Activated T-helper 1 cell treated with Interleukin-2 at 50 U/mL for 16 hours (primary cell): ENCODE measurements at regions not wholly inside any gene's neighbourhood (a gene's known extent, or its start where the extent isn't known, plus 50 kb on each side); places are given as distances from the start of the nearest gene placed in this dataset.

Experiments used
- DNase-seq: peaks from one replicate; pipeline ENCODE4 v3.0.0-alpha.2; 2020; ENCODE audit warnings: low read depth

DNA sequence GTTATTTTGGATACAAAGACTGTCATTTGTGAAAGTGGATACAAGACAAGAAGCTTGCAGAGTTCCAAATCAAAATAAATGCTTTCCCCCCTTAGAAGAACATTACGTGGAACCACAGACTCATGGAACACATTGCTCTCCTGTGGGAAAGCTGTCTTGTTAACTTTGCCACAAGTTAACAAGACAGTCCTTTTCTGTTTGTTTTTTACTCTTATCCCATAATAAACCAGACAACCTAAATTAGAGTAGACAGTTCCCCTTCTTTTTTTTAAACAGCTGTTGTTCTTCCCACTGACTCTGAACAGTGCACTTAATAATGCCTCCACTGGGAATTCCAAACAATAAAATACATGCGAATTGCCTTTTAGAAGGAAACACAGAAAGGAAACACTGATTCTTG, 255.3 kb upstream of the UBE2E2 start:
- DNase-seq, result no peak

DNA sequence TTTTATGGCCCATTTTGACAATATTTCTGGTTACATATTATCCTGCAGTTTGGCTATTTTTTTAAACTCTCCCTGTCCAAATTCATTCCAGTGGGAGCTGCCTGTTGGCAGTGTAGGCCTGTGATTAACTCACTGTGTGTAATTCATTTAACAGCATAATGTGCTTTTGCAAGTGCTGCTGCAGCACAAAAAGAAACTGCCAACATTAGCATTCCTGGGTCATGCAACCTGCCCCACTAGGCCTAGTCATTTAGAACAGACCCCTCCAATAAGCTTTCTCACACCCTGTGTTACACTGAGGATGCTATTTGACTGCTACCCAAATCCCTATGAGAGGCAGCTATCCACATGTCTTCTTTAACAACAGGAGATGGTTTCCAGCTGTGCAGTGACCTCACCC, 251.2 kb upstream of the UBE2E2 start:
- DNase-seq, result no peak

DNA sequence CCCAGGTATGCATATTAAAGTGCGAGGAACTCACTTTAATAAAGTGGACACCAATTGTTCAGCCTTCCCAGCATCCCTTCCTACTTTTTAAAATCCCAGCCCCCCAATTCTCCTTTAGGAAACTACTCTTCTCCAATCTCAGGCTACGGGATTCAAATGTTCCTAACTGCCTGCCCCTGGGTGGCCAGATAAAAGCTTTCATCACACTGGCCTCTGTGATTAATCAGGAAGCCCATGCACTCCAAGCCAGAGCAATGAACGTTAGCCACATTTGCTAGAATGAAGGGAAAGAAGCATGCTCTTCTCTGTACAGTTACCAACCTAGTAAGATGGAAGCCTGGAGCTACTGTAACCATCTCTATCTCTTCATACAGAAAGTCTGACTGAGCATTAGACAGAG, 250.3 kb upstream of the UBE2E2 start:
- no peak for DNase-seq

DNA sequence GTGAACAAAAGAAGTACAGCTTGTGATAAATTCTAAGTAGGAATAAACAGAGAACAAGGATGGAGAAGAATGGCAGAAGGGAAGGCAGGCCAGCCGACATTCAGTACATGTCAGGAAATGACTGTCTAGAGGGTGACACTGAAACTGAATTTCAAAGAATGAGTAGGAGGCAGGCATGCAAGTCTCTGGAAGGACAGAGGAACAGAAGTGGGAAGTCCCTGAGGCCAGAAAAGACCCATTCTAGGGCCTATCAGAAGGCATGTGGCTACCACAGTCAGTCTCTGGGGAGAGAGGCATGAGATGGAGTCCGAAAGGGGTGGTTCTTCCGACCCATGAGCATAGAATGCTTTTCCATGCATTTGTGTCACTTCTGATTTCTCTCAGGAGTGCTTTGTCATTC, 243.5 kb upstream of the UBE2E2 start:
- DNase-seq, result no peak

DNA sequence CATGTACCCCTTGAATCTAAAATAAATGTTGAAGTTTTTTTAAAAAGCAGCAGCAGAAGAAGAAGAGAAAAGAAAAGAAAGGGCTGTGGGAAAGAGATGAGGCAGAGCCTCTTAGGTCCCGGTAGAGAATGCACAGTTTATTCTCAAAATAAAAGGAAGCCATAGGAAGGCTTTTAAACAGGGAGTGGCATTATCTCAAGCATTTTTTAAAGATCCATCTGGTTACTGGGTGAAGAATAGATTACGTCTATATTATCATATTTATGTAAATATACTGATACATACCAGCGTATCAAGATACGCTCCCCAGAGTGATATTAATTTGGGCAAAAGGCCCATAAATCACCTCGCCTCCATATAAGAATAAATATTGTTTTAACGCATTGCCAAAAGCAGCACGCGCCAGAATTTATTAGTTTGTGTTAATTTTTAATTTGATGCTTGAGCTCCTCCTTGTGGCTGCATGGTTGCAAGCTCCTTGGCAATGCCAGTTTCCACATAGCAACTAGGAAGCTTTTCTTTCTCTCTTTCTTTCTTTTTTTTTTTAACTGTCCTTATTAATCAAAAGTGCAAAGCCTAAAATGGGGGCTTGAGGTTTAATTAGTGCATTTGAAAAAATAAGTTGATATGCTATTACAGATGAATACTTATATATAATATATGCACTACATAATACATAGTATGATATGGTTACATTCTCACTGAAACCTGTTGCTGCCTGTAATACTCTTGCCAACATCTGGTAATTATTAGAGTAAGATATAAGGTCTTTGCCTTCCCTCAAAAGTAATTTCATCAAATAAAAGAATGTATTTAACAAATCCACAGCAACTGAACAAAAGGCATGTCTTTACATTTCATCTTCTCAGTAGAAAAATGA, 242.8 kb upstream of the UBE2E2 start:
- DNase-seq, result no peak

DNA sequence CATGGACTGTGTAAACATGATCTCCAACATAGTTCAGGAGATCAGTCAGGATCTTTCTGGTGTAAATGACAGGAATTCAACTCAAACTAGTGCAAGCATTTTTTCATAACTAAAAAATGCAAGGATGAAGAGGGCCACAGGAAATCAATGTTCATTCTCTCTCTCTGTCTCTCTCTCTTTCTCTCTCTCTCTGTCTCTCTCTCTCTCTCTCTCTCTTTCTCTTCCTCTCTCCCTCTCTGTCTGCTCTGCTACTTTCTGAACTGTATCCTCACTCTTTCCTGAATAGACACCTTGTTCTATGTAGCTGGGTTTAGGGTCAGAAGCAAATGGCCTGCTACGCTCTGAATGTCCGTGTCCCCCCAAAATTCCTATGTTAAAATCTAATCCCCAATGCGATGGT, 240.9 kb upstream of the UBE2E2 start:
- DNase-seq, result no peak

DNA sequence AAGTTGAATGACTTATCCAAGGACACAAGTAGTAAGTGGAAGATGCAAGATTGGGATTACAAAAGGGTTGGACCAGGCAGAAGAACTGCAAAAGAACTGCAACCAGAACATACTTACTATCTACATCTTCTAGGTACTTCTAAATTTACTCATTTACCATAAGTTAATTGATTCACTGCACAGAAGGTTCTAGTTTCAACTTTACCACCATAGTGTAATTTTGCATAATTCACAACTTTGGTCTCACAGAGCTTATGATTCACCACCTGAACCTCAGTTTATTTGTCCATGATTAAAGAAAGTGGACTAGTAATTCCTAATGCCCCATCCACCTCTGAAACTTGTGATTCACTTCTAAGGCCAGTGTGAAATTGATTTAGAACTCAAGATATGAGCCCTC, 236.8 kb upstream of the UBE2E2 start:
- DNase-seq, result no peak

DNA sequence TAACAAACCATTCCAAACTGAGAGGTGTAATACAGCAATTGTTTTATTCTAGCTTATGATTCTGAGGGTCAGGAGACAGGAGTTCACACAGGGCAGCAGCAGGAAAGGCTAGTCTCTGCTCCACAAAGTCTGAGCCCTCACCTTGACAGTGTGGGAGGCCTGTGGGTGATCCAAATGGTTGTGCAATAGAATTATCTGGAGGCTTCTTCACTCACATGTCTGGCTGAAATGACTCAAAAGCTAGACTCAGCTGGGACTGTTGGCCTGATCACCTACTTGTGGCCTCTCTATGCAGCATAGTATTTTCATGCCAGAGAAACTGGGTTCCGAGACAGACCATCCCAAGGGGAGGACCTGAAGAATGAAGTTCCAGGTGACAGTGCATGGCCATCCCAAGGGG, 233.9 kb upstream of the UBE2E2 start:
- no peak for DNase-seq

DNA sequence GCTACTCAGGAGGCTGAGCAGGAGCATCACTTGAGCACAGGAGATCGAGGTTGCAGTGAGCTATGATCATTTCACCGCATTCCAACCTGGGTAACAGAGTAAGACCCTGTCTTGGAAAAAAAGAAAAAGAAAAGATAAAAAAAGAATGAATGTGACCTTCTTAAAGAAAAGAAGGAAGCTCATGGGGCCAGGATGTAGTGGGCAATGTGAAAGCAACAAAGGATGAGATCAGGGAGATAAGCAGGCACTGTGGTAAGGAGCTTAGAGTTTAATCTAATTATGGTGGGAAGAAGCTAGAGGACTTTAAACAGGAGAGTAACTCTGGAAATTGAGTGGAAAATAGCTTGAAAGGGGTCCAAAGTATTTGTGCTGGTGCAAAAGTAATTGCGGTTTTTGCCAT, 231.6 kb upstream of the UBE2E2 start:
- no peak for DNase-seq

DNA sequence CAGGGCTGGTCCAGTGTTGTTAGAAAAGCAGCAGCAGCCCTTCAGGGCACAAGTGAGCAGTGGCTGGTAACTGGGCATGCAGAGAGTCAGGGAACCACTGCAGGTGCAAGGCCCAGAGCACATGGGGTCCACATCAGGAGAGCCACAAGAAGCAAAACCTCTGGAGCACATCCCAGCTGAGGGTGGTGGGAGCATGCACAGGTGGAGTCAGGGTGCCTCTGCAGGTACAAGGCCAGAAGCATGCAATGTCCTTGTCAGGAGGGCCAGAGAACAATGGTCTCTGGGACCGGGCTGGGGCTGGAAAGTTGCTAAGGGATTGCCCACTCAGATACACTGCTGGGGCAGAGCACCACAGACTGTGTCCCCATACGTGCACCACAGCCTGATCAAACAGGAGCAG, 226.1 kb upstream of the UBE2E2 start:
- DNase-seq, result no peak

DNA sequence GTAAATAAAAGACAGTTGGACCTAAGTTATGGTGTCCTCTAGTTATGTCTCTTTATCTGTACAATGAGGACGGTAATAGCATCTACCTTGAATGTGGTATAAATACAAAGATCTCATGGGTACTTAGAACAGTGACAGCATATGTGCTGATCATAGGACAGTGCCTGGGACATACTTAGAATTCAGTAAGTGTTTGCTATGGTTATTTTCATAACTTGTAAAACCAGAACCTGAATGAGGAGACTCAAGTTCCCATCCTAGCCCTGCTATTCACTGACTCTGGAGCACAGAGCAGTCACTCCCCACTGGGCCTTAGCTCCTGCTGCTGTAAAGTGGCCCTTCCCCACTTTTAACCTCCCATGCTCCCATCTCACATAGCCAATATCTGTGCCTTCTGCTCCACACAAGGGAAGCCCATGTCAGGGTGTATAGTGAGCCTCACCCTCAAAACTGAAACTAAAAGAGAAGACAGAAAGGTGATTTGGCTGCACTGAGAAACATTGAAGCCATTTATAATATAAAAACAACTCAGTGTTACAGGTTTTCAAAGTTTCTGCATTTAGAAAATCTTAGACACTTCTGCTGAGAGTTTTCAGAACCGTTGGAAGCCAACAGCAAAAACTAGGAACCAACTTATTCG, 225.4 kb upstream of the UBE2E2 start:
- DNase-seq, result no peak

DNA sequence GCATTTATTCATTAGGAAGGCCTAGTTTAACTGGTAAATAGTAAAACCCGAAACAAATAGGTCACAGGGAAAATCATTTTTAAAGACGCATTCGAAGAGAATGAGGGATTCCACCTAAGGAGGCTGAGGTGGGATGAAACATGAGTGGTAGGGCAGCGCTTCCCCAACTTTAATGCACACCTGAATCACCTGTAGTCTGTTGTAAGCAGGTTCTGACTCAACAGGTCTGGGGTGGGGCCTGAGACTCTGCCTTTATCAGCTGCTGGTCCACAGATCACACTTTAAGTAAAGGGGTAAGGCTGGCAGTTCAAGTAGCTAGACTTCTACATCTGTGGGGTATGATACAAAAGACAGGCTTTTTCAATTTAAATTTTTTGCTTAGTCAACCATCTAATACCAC, 223.5 kb upstream of the UBE2E2 start:
- DNase-seq, result no peak

DNA sequence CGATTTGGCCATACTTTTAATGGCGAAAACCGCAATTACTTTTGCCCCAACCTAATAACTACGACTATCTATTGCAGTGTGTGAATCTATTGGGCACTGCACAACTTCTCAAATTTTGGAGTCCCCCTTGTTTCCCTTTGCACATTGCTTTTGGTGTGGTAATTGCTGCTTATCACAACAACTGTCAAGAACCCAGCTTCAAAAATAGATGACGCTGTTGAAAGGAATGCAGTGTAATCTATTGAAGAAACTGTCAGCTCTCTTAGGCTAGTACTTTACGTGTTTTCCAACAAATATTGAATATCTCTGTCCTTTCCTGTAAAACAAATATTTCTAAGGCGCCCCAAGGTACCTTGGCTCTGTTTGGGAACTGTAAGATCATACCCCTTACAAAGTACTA, 222.8 kb upstream of the UBE2E2 start:
- no peak for DNase-seq

DNA sequence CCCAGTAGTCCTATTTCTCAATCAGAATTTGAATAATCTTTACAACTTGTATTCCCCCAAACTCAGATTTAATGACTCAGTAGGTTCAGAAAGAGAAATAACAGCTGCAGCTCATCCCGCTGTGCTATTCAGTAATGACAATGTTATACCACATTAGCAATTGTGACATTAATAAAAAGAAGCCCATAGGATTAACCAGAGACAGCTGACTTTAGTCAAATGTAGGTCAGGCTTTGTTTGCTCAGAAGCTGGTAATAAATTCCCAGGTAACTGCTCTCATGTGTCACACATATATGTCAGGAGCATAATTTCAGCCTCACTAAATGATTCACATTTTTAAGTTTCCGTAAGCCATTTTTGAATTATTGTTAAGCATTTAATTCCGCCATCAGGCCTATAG, 222.0 kb upstream of the UBE2E2 start:
- no peak for DNase-seq

DNA sequence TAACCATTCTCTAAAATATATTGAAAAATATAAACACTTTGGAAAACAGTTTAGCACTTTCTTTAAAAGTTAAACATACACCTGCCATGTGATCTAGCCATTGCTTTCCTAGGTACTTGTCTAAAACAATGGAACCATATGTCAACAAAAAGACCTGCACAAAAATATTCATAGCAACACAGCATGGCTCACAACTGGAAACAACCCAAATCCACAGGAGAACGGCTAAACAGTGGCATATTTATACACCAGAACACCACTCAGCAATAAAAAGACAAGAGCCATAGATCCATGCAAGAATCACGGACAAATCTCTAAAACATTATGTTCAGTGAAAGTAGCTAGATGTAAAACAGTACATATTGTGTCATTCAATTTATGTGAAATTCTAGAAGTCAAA, 221.3 kb upstream of the UBE2E2 start:
- no peak for DNase-seq

DNA sequence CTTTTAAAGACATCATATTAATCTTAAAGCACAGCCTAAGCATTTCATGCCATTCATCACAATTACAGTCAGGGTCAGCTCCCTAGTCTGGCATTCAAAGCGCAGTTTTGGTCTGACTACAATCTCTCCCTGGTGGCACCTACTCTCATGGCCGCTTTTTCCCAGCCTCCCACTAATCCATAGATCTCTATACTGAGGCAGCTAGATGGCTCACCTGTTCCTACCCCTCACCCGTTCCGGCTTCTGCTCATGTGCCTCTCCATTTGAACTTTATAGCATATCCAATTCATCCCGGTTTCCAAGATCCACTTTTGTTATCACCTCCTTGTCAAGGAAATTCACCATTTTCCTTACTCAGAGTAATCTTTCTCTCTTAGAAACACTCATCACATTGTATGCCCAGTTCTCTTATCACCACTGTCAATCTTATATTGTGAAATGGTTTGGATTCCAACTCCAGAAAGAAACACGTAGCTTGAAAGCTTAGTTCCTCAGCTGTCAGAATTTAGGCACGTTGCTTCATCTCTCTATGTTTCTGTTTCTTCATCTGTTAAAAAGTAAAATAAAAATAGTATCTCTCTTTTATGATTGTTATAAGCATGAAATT, 220.0 kb upstream of the UBE2E2 start:
- no peak for DNase-seq

DNA sequence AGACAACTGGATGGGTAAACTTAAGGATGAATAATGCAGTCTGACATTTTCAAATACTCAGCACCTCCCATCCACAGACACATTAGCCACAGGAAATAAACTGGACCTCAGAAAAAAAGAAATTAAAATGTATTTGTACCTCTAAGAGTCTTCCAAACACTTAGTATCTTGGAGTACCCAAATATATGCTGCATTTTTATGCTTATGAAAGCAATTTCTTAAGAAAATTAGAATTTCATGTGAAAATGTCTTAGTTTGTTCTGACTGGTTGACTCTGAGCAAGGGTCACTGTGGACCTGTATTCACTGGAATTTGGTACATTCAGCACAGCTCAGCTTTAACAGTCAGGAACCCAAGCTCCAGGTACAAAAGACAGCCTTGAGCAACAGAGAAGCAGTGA, 216.2 kb upstream of the UBE2E2 start:
- no peak for DNase-seq

DNA sequence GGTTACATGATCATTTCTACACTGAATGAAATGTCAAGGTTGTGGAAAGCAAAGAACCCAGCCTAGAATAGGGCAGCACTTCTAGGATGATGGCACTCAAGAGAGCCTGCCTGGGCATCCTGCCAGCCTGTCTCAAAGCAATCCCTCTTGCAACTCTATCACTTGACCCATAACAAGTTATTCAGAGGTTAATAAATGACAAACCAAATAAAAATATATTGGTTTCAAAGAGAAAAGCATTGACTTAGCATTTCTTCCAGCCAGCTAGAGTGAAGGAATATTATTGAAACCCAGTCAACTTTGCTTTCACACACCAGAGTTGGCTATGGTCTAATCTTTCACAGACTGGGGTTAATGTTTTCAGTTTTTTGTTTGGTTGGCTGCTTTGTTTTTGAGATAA, 214.6 kb upstream of the UBE2E2 start:
- no peak for DNase-seq

DNA sequence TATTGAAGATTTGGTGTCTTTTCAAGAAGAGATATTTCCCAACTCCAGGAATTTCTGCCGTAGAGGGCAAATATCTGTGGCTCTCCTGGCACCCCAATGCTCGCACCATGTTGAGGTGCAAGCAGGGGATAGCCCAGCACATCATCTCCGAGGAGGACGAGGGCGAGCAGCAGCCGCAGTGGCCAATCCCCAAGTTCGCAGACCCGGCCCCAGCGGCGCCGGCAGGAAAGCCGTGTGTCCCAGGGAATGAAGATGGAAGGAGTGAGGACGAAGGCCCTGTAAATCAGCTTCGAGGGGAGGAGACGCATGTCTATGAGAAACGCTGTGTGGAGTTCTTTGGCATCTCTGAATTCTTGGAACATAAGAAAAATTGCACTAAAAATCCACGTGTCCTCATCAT, 213.4 kb upstream of the UBE2E2 start:
- no peak for DNase-seq

DNA sequence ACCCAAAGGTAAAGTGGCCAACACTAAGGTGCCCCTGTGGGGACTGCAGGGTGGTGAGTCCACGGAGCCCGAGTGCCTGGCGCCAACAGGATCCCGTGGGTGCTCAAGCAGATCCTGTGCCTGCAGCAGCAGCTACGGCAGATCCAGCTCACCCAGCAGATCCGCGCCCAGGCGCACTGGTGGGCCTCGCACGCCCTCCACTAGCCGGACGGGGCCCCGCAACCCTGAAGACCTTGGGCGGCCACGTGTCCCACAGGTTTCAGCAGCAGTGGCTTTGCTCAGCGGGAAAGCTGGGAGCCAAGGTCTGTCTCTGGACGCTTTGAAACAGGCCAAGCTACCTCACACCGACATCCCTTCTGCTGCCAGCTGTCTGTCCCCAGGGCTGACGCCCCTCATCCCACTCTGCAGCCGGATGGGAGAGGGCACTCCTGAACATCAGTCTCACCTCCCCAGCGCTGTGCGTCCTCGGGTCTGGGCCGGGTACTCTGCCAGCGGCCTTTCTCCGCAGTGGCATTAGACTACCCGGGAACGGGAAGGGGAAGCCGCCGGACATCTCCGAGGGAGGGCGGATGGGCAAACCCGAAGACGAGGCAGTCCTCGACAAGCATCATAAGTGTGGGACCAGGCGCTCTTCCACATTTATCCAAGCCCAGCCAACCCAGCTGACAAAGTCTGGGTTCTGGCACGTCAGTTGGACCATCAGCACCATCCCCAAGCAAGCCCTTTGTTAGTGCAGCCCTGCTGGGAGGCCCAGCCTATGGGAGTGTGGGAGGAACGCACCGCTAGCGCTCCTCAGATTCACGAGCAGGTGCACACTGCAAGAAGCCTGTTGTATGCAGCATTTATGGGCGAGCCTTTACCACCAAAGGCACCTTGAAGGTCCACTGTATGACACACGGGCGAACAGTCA, 212.6 kb upstream of the UBE2E2 start:
- DNase-seq, result no peak

DNA sequence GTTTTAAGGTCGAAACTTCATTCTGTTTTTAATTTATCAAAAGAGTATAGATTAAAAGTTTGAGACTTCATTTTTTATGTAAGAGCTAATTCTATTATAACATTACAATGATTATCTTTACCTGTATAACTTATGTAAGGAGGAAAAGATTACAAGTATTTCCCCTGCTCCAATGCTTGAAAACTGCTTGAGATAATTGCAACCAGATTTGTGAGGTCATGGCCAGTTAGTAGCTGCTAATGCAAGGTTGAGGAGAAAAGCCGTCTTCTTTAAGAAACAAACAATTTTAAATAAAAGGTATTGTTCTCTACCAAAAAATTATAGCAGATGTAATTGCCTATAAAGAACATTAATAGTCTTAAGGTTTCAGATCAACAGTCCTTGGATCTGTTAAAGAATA, 208.3 kb upstream of the UBE2E2 start:
- DNase-seq, result no peak

DNA sequence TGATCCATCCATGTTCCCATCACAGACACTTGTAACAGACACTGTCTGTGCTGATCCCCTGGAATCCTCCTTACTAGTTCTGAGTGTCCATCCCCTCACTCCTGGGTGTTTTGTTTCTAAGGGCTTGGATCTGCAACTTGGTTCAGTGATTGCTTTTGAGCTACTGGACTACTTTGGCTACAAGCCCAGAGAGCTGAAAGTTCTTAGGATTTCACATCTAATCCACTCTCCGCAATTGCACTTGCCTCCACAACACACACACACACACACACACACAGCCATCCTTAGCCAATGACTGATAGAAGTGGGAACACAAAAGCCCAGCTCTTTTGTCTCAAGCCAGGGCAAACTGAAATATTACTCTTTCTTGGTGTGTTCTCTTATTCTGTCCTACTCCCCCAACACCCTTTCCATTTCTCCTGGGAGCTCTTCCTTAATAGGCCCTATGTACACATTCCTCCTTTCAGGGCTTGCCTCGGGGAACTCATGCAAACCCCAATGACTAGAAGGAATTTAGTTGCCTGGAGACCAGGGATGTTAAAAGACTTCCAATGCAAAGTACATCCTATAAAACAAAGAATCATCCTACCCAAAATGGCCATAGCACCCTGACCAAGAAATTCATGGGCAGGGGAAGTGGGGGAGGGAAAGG, 206.1 kb upstream of the UBE2E2 start:
- DNase-seq, result no peak
